GM23248 (cell line): ENCODE measurements at regions not wholly inside any gene's neighbourhood (a gene's known extent, or its start where the extent isn't known, plus 50 kb on each side); places are given as distances from the start of the nearest gene placed in this dataset.

Source experiments
- EZH2 ChIP-seq: fragments of 200-600 bp; sonication (generic); IDR thresholded peaks from 2 replicates; pipeline ENCODE4 v1.6.1; 2018; ENCODE audit warnings: antibody characterized with exemption, mild to moderate bottlenecking; ENCODE audit not compliant: insufficient read depth, poor library complexity, severe bottlenecking
- EZH2phosphoT487 ChIP-seq: fragments of 200-600 bp; sonication (generic); IDR thresholded peaks from 2 replicates; pipeline ENCODE4 v1.6.1; 2018; ENCODE audit warnings: antibody characterized with exemption, moderate library complexity, mild to moderate bottlenecking, low read depth; ENCODE audit not compliant: insufficient read depth

GRCh38 chr14:57122129-57122528 is 146.6 kb downstream of the EXOC5 start:
- TF ChIP-seq EZH2 (no peak), EZH2phosphoT487 (no peak)
